Fibroblast of skin of right quadriceps (primary cell): ENCODE measurements at regions not wholly inside any gene's neighbourhood (a gene's known extent, or its start where the extent isn't known, plus 50 kb on each side); places are given as distances from the start of the nearest gene placed in this dataset.
"Not testable (repeated sequence)": the region's sequence is repeated elsewhere in the genome, so short reads cannot be mapped to it uniquely, and the experiment has no call there.

Source experiments
- DNase-seq: peaks from one replicate; pipeline ENCODE4 v3.0.0-alpha.2; 2013

DNA sequence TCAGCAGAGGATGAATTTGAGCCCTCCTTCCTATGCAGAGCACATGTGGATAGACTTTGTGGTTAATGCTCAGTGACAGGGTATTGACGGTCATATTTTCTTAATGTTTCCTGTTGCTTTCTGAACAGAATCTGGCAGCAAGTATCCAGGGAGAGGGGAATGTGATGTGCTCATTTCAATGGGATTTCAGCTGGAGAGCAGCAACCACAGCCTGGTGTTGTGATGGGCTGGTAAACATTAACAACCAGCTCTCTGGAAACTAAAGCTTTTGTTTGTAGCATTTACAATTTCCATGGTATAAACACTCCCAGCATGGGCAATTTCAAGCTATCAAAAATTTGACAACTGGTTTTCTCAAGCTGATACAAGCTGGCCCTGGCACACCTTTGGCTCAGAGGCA lies 215.9 kb downstream of the SH2D4B start:
- no peak for DNase-seq

DNA sequence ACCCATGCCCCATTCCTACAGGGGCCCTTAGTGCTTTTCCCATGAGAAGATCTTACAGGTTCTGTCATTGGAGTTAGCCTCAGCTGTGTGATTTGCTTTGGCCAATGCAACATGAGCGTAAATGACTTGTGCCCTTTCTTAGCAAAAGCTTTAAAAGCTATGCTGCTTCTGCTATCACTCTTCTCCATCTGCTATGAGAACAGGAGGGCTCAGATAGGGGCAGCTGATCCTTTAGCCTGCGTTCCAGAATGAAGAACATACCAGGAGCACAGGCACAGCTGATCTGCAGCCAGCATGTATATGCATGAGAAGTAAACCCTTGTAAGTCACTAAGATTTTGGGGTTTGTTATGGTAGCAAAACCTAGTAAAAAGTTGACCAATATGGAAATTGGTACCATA lies 218.2 kb downstream of the SH2D4B start:
- DNase-seq: no peak

DNA sequence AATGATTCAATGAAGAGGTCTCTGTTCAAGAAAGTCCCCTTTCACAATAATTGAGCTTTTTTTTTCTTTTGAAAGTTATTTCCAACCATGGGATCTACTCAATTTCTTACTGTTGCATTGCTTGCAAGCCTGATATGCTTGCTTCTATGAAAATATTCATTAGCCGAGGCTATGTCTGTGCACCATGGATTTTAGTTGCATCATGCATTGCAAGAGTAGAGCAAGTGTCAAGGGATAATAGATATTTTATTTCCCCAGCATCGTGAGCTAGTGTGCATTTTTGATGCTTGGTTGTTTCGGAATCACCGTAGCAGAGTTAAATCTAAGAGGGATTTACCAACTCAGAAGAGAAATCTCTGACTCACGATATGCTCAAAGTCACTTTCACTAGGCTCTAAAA lies 222.0 kb downstream of the SH2D4B start:
- no peak for DNase-seq

DNA sequence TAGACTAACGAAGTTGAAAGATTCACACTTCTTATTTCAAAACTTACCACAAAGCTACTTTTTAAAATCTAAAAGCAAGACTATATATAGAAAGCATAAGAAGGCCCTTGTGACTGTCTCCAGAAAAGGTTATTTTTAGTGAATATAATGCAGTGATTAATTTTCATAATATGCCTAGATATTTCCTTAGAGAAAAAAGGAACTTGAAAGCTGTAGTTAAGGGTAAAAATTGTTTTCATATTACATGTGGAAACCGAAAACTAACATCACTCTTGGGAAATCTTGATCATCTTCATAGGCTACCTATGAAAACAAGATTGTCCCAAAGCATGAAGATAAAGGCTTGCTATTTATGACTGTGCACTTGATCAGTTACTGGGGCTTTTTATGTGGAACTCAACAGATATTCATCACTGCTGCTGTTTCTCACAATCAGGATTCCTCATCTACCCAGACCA lies 223.2 kb downstream of the SH2D4B start:
- DNase-seq: no peak

DNA sequence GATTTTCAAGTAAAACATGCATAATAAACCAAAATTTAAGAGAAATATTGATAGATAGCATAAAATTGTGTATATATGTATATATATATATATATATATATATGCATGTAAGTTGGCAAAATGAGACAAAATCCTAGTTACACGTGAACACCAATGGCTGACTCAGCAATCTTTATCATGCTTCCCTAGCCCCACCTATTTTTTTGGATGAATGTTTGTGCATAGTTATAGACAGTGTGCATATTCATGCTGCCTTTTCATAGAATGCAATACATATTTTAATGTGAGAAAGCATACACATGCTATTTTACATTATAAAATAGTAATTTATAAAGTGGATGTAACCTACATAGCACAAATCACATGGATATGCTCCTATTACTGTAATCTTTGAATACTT lies 230.3 kb downstream of the SH2D4B start:
- DNase-seq: no peak

DNA sequence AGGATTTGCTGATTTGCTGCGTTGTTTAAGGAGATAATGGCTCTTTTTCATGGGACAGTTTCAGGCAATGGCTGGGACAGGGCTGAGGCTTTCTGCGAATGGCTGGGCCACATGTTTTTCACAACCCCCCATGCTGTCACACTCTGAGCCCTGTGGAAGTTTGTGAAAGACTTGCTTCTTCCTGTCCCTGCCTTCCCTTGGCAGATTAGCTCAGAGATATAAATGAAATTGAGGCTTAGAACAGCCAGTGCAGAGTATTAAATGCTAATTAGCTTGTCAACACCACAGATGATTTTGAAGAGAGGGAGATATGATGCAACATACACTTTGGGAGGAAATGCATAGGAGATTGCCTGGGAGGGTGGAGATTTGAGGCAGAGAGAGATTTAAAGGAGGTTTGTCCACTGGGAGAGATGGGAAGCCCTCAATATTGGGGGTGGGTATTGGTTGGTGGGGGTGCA lies 232.0 kb downstream of the SH2D4B start:
- DNase-seq: no peak

DNA sequence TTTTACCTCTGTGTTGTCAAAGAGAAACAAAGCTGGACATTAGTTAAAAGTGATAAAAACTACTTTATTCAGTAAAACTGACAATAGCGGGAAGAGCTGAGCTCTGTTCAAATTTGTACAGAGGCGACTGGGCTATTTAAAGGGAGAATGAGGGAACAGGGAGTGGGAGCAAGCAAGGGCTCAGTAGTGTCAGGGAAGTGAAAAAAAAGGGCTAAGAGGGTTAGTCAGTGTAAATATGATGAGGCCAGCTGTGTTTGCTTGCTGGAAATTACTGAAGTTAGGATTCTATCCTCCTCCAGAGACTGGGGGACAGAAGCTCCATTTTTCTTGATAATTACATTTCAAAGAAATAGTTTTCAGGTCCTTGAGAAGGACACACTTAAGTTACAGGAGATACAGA lies 232.5 kb downstream of the SH2D4B start:
- DNase-seq: no peak

DNA sequence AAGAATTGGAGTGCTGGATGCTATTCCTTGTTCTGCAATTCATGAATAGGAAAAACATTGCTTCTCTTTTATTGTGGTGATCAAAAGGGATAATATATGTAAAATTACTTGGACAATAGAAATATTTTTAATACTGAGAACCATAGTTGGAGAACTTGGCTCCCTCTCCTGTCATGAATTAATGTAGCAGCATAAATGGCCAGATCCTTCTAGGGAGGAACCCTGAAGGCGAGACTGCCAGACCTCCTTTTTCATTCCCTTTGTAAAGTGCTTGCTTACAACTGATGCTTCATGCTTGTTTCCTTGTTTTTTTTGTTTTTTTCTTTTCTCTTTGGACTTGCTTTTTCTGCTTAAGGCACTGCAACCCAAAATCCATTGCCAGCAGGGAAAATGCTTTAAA lies 233.6 kb downstream of the SH2D4B start:
- DNase-seq: no peak

DNA sequence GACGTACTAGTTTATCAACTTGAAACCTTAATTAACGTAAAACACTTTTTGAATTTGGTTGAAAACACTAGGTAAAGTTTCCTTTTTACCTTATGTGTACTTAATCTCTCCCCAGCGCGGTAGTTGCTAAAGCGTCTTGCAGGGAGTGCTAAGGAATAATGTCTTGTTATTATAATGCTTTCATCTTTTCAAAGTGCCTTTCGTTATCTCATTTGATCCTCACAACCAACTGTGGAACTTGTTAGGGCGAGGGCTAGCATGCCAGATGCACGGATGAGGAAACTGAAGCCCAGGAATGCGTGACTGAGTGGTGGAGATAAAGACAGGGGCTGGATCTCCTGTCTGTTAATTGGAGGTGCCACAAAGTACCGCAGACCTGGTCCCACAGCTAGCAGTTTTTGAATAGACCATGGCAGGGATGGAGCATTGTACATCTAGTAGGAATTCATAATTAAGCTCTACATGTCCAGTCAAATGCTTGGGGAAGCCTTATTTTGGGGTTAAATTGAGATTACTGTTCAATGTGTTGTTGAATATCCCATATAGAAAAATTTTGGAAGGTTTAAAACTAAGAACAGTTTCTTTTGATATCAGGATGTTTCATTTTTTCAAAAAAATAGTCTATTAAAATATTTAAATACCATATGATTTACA lies 234.3 kb downstream of the SH2D4B start:
- no peak for DNase-seq

DNA sequence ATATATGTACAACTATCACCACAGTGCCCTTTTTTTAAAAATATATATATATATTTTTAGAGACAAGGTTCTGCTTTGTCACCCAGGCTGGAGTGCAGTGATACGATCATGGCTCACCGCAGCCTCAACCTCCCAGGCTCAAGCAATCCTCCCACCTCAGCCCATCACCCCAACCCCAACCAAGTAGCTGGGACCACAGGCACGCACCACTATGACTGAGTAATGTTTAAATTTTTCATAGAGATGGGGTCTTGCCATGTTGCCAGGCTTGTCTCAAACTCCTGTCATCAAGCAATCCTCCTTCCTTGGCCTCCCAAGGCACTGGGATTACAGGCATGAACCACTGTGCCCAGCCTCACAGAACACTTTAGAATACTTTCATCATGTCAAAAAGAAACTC lies 234.9 kb downstream of the SH2D4B start:
- DNase-seq: no peak

DNA sequence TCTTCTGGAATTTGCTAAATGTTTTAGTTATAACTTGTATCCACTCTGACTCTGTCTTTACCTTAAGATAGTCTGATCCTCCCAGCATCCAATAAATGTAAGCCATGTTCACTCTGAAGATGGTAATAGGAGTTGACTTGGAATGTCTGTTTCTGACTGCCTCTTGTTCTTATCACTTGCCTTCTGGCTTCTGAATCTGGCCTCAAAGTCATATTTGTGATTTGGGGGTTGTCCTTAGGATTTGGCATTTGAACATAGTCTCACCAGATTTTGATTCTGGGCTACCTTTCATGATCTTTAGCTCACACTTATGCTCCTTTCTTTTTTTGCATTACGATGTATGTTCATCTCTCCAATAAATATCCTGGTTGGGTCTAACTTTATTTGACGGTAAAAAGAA lies 247.0 kb downstream of the SH2D4B start:
- no peak for DNase-seq

DNA sequence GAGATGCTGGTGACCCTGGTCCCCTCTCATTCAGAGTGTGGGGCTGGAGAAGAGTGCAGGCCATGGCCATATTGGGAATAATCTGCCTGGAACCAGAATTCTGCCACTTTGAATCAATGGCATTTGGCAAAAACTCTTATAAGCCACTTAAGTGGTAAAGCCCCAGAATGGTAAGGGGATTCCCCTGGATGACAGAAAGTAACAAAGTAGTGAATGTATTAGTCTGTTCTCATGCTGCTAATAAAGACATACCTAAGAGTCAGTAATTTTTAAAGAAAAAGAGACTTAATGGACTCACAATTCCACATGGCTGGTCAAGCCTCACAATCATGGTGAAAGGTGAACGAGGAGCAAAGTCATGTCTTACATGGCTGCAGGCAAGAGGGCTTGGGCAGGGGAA lies 248.6 kb downstream of the SH2D4B start:
- DNase-seq: no peak

DNA sequence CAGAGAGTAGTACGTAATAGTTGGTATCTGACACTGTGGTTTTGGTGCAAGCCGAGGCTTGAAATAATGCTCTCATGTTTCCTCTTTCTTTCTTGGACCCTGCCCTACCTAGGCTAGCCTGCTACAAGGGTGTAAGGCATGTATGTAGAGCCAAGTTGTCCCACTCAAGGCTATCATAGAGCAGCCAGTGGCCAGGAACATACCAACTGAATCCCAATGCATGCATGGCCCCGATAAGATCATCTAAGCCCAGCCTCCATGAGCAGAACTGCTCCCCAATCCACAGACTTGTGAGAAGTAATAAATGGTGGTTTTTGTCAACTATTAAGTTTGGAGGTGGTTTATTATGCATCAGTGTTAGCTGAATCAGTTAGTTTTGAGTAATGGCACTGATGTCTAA lies 250.2 kb downstream of the SH2D4B start:
- DNase-seq: no peak

DNA sequence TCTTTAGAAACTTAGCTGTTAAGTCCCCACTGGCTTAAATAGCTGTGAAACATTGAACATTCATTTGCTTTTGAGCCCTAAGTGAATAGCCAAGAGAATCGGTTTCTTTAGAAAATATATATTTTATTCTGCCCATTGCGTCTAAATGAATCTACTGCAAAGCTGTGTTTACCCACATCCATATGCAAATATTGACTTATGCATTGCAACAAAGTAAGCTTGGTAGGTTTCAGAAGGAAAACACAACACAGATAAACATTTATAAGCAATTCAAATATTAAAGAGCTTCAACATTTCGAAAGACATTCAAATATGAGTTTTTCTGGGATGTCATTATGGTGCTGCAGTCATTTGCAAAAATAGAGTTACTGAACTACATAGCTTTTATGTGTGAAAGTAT lies 257.3 kb downstream of the SH2D4B start:
- DNase-seq: no peak

DNA sequence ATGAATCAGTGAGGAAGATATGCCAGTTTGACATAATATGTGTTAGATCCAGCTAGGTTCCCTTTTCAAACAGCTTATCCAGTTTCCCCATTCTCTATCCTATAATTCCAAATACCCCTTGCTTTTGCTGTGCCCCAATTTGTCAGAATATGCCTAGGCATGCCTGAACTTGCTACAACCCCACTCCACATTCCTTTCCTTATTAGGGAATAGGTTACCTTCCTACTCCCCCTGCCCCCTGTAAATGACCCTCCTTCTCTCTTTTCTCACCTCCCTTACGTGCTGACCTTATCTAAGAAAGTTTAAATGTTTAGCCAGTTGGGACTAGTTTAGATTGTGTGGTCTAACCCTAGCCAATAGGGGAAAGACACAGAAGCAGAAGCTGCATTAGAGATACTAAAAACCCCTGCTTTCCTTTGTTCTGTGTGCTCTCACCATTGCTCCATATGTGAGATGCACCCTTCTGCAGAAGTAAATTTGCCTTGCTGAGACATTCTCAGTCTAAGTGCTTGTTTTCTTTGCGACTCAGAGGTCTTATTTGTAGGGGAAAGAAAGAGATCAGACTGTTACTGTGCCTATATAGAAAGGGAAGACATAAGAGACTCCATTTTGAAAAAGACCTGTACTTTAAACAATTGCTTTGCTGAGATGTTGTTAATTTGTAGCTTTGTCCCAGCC lies 267.8 kb downstream of the SH2D4B start:
- no peak for DNase-seq

DNA sequence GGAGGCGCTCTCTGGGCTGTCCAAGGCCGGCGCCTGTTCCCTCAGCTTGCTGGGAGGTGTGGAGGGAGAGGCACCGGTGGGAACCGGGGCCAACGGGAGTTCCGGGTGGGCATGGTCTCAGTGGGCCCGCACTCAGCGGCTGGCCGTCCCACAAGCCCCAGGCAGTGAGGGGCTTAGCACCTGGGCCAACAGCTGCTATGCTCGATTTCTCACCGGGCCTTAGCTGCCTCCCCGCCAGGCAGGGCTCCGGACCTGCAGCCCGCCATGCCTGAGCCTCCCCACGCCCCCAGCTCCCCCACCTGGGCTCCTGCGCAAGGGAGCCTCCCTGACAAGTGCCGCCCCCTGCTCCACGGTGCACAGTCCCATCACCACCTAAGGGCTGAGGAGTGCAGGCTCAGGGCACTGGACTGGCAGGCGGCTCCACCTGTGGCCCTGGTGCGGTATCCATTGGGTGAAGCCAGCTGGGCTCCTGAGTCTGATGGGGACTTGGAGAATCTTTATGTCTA lies 276.5 kb downstream of the SH2D4B start:
- no peak for DNase-seq

DNA sequence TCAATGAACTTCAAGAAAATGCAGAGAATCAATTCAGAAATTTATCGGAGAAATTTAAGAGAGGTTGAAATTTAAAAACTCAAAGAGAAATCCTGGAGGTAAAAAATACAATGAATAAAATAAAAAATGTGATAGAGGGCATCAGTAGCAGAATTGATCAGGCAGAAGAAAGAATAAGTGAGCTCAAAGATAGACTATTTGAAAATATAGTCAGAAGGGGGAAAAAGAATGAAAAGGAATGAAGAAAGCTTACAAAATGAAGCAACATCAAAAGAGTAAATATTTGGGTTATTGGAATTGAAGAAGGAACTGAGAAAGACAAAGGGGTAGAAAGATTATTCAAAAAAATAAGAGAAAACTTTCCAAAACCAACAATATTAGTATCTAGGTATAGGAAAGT lies 291.4 kb downstream of the SH2D4B start:
- DNase-seq: no peak

DNA sequence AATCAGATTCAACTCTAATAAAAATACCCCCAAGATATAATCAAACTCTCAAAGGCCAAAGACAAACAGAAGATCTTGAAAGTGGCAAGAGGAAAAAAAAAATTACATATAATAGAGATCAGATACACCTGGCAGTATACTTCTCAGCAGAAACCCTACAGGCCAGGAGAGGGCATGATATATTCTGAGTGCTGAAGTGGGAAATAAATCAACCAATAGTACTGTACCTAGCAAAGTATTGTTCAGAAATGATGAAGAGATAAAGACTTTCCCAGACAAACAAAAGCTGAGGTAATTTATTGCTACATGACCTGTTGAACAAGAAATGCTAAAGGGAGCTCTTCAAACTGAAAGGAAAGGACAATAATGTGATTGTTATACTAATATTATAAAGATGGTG lies 291.9 kb downstream of the SH2D4B start:
- no peak for DNase-seq

DNA sequence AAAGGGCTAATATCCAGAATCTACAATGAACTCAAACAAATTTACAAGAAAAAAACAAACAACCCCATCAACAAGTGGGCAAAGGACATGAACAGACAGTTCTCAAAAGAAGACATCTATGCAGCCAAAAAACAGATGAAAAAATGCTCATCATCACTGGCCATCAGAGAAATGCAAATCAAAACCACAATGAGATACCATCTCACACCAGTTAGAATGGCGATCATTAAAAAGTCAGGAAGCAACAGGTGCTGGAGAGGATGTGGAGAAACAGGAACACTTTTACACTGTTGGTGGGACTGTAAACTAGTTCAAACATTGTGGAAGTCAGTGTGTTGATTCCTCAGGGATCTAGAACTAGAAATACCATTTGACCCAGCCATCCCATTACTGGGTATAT lies 295.0 kb downstream of the SH2D4B start:
- DNase-seq: not testable (repeated sequence)

DNA sequence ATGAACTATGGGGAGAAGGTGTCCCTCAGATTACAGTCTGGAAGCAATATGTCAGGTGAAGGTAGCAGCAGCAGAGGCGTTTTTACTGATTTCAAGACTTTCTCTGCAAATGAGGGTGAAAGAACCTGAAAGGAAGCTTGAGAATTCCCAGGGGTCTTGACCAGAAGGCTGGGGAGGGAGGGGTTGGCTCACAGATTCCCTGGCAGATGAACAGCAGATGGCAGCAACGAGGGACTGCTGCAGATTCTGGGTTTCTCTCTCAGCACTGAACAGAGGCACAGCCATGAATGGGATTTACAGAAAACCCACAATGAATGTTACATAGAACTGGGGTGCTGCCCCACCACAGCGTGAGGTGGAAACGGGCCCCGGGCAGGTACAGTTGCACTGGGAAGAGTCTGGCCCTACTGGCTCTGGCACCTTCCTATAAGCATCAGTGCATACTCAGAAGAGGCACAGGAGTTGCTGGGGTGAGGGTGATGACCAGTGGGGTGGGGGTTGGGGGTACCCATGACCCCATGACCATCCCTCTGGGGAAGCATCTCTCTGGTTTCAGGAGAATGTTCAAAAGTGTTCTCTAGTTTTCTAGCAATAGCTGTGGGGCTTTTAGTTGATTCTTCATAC lies 317.8 kb downstream of the SH2D4B start:
- DNase-seq: no peak

DNA sequence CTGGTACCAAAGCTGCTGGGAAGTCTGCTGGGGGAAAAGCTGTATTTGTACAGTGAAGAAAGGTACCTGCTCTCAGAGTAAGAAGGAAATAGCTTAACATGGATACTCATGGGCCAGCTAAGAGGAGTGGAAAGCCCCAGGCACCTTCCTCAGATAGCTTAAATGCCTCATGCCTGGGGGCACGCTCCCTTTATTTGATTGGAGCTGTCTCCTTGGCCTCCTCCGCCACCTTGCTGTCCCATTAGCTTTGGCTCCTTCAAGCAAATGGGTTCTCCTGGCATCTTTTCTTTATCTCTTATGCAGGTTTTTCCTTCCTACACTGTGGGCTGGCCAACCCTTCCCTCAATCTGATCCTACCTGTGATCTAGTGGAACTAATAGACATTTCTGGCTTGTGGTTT lies 318.5 kb downstream of the SH2D4B start:
- no peak for DNase-seq

DNA sequence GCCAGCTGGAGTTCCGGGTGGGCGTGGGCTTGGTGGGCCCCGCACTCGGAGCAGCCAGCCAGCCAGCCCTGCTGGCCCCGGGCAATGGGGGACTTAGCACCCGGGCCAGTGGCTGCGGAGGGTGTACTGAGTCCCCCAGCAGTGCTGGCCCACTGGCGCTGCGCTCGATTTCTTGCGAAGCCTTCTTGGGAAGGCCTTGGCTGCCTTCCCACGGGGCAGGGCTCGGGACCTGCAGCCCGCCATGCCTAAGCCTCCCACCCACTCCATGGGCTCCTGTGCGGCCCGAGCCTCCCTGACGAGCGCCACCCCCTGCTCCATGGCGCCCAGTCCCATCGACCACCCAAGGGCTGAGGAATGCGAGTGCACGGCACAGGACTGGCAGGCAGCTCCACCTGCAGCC lies 321.6 kb downstream of the SH2D4B start:
- not testable (repeated sequence) for DNase-seq

DNA sequence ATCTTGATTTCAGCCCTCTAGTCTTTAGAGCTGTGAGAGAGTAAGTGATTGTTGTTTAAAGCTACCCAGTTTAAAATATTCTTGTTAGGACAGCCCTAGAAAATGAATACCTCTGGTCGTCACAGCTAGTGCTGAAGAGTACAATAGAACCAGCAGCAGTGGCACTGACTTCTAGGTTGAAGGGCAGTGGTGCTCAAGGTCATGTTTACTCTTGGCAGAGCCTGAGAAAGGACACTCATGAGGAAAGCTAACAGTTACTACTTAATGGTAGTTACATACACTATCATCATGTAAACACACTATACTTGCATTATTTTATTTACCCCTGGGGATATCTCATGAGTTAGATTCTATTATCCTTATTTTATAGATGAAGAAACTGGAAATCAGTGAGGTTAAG lies 323.0 kb downstream of the SH2D4B start:
- DNase-seq: no peak

DNA sequence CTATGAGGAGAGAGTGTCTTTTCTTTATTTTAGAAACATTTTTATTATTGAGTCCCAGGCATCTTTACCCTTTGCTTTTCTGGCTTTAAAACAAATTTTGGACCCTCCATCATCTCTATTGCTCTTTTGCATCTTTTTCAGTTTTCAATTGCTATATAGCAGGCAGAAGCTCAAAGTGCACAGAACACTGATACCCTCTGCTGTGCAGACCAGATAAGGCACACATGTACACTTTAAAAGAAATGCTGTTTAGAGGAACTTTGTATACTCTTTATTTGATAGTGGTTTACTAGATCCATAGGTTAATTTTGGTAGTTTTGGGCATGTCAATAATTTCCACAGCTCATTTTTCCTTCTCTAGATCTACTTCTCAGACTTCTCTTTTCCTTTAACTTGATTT lies 324.2 kb downstream of the SH2D4B start:
- no peak for DNase-seq
